Mucosa of descending colon (tissue), 3 donors: ENCODE measurements at regions not wholly inside any gene's neighbourhood (a gene's known extent, or its start where the extent isn't known, plus 50 kb on each side); places are given as distances from the start of the nearest gene placed in this dataset.

Source experiments
- ATAC-seq: fragments of 200-7000 bp; cut with Tn5 transposase; one replicate; pipeline ENCODE4 v1.9.1; 2020; ENCODE audit warnings: mild to moderate bottlenecking, moderate library complexity
- DNase-seq, 3 donors: peaks; one replicate each; pipeline ENCODE4 v3.0.0-alpha.2; 2020
- H3K36me3 ChIP-seq: fragments of 200-600 bp; one replicate; pipeline ENCODE4 v1.8.0; 2021; ENCODE audit warnings: low read depth, mild to moderate bottlenecking
- H3K4me1 ChIP-seq: fragments of 200-600 bp; one replicate; pipeline ENCODE4 v1.8.0; 2021; ENCODE audit warnings: low read depth, mild to moderate bottlenecking
- H3K4me3 ChIP-seq: fragments of 200-600 bp; one replicate; pipeline ENCODE4 v1.8.0; 2021; ENCODE audit warnings: mild to moderate bottlenecking
- H3K9me3 ChIP-seq: fragments of 200-600 bp; one replicate; pipeline ENCODE4 v1.8.0; 2021; ENCODE audit warnings: mild to moderate bottlenecking
- CTCF ChIP-seq: fragments of 200-600 bp; IDR thresholded peaks from one replicate; pipeline ENCODE4 v1.8.0; 2022; ENCODE audit warnings: antibody characterized with exemption, mild to moderate bottlenecking
- intact Hi-C, 2 donors: fragments of 100-400 bp; cut with DNase I in 1 of 2; cut with micrococcal nuclease in 1 of 2; formaldehyde crosslinking; loops; one replicate each; pipeline versions ENCODE4 v1.11.0 to v1.11.1; 2022; cut with DNase I, micrococcal nuclease
- donor health status: DM: no; HTN: no; CAD: no; lungs with moderate emphysema.
- donor health status: DM: no; HTN: no; CAD: no.
- donor health status: DM: no; HTN: yes; CAD: no.

DNA sequence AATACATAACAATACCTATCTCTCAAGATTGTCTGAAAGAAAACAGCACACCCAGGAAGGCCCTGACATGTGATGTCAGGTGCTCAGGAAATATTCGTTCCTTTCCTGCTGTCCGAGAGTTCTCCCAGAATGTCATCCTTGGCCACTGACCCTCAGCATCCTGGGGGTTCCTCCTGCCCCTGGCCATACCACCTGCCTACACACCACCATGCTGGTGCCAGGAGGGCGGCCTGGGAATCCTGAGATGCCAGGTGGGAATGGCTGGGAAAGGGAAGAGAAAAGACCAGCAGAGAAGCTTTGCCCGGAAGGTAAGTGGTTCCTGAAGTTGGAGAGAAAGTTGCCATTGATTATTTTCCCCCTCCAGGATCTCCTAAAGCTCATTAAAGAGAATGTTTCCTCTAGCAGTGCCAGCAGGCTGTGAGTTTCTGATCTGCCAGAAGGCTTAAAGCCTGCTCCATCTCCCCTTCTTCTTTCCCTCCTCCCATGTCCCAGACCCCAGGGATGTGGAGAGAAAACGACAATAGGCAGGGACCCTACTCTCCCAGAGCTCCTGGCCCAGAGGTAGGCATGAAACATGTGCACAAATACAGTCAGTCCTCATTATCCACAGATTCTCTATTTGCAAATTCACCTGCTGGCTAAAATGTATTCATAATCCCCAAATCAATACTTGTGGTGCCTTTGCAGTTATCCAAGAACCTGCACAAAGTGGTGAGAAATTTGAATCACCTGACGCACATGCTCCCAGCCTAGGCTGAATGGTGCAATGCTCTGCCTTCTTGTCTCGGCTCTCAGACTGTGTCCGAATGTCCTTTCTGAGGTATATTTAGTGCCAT lies 147.1 kb upstream of the MYCN start:
- no peaks in the 10 kb centered on the region for H3K4me1 ChIP-seq
- intact Hi-C loops = no loop called here
- H3K36me3 ChIP-seq = no peaks in the 10 kb centered on the region
- TF ChIP-seq CTCF = no peak
- no peak for DNase-seq
- ATAC-seq = no peak
- no peaks in the 10 kb centered on the region for H3K9me3 ChIP-seq
- H3K4me3 ChIP-seq = no peak overlapping the region

DNA sequence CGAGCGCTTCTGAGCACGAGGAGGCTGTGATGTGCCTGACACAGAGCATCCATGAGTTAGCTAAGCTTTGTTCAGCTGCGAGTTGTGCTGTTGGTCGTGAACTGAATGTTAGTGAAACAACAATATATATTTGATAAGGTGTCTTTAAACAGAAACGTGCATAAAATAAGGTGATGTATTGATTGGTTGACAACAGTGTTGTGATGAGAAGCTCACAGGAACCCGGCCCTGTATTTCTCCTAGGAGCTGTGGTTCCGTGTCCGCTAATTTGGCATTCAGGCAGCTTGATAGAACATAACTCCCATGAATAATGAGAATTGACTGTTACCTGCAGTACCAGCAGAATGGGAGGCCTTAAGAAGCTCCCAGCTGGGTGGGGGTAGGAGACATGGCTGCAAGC lies 146.4 kb upstream of the MYCN start:
- Histone ChIP-seq H3K9me3 (no peaks in the 10 kb centered on the region), H3K36me3 (no peaks in the 10 kb centered on the region), H3K4me3 (no peak overlapping the region), H3K4me1 (no peaks in the 10 kb centered on the region)
- no peak for ATAC-seq
- intact Hi-C loops = no loop called here
- DNase-seq = no peak
- no peak for TF ChIP-seq CTCF

- intact Hi-C loops = no loop called here
Observed at GRCh38 chr2:15794608-15795134, 145.7 kb upstream of the MYCN start.

GRCh38 chr2:15795426-15795825 lies 144.9 kb upstream of the MYCN start:
- TF ChIP-seq CTCF = no peak
- Histone ChIP-seq H3K4me1 (no peaks in the 10 kb centered on the region), H3K4me3 (no peak overlapping the region), H3K36me3 (no peaks in the 10 kb centered on the region), H3K9me3 (no peaks in the 10 kb centered on the region)
- peak in 1 of 3 donors; percentile 6 for DNase-seq
- intact Hi-C loops = no loop called here
- no peak for ATAC-seq

More at GRCh38 chr2:15794608-15795134, 145.7 kb upstream of the MYCN start:
- DNase-seq (no peak), ATAC-seq (no peak)
- no peak for TF ChIP-seq CTCF
- H3K9me3 ChIP-seq = no peaks in the 10 kb centered on the region
- no peaks in the 10 kb centered on the region for H3K4me1 ChIP-seq
- H3K36me3 ChIP-seq = no peaks in the 10 kb centered on the region
- no peak overlapping the region for H3K4me3 ChIP-seq

- Histone ChIP-seq H3K4me1 (no peaks in the 10 kb centered on the region), H3K36me3 (no peaks in the 10 kb centered on the region), H3K9me3 (no peaks in the 10 kb centered on the region), H3K4me3 (no peak overlapping the region)
- intact Hi-C loops = no loop called here
- DNase-seq (no peak), ATAC-seq (no peak)
- no peak for TF ChIP-seq CTCF
Observed at GRCh38 chr2:15796167-15796942, 144.0 kb upstream of the MYCN start.
